ENCODE measurements at regions not wholly inside any gene's neighbourhood (a gene's known extent, or its start where the extent isn't known, plus 50 kb on each side); places are given as distances from the start of the nearest gene placed in this dataset.
"Not testable (repeated sequence)": the region's sequence is repeated elsewhere in the genome, so short reads cannot be mapped to it uniquely, and the experiment has no call there.

DNA sequence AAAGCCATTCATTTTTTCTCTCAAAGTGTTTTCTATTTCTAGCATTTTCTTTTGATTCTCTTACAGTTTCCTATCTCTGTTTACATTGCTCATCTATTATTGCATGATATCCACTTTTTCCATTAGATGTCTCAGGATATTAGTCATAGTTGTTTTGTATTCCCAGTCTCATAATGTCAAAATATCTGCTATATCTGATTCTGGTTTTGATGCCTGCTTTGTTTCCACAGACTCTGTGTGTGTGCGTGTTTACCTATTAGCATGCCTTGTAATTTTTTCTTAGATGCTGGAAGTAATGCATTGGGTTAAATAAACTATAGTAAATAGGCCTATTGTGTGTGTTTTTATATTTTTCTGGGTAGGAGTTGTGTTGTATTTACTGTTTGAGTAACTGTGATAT, 1126.3 kb downstream of the SORCS1 start:
- no peak for DNase-seq

GRCh38 chr10:106033065-106033464, 1131.4 kb downstream of the SORCS1 start:
- DNase-seq, result no peak

GRCh38 chr10:106032450-106033002, 1132.0 kb downstream of the SORCS1 start:
- no peak for DNase-seq

GRCh38 chr10:106027240-106027639, 1137.3 kb downstream of the SORCS1 start:
- DNase-seq, result no peak

DNA sequence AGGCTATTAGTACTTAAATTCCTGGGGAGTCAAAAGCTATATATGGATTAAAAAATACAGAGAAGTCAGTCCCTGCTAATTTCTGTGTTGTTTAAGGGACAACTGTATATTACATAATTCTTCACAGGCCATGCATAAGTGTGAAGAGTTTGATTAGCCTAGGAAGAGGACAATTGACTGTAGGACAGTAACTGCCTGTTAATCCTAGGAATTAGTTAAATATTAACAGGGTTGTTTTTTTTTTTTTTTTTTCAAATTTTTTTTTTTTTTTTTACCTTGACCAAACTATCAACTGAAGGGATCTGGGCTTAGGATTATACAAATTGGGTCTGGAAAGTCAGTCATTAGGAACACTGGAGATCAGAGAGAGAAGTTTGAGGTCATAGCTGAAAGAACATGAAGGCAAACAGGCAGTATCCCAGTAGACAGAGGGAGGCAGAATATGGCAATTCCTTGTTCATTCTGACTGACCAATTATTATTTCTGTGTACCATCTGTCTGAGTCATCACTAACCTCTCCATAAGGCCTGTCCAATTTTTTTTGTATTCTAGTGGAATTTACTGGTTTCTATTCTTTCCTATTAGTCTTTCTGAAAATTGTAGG, 1139.2 kb downstream of the SORCS1 start:
- DNase-seq, result no peak

- no peak for DNase-seq
Observed at GRCh38 chr10:106023329-106023728, 1141.2 kb downstream of the SORCS1 start.

DNA sequence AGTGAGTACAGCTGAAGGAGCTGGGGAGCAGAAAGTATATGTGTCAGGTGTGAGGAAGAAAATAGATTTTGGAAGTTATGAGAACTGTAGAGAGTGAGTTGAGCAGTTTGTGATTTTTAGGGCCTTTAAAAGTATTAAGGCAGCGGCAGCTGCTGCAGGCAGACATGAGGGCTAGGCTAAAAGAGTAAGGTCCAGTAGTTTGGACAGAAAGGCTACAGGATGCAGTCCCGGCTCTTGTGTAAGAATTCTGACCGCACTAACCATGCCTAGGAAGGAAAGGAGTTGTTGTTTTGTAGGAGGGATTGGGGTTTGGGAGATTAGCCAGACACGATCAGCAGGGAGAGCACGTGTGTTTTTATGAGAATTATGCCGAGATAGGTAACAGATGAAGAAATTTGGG, 1144.9 kb downstream of the SORCS1 start:
- not testable (repeated sequence) for DNase-seq

- DNase-seq, result not testable (repeated sequence)
Observed at GRCh38 chr10:106015369-106016199, 1148.9 kb downstream of the SORCS1 start.

DNA sequence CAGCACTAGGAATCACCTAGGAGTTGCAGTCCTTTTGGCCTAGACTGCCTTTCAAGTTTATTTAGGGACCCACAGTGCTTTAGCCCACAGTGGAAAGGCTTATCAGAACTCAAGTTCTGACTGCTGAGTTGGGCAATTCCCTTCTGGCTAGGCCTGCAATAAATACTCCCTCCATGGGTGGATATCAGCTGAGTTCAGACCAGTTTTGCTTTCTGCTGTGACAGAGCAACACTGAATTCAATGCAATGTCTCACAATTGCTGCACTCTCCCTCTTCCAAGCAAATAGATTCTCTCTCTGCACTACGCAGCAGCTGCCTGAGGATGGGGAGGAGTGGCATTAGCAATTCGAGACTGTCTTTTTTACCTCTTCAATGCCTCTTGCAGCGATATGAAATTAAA, 1153.3 kb downstream of the SORCS1 start:
- DNase-seq, result no peak

DNA sequence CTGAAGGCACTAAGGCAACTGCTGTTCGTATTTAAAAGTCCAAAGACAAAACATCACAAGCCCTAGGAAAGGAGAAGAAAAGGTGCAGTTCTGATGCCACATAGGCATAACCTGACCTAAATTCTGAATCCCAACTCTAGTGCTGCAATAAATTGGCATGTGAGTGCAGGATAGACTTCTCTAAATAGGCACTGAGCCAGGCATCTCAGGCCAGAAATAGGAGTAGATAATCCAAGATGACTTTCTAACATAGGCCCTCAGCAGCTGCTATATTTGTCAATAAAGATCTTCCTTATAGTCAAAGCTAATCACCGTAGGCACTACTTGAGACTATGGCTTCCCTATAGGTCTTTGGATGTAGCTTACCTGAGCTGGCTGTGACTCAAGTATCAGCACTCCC, 1163.8 kb downstream of the SORCS1 start:
- no peak for DNase-seq

DNA sequence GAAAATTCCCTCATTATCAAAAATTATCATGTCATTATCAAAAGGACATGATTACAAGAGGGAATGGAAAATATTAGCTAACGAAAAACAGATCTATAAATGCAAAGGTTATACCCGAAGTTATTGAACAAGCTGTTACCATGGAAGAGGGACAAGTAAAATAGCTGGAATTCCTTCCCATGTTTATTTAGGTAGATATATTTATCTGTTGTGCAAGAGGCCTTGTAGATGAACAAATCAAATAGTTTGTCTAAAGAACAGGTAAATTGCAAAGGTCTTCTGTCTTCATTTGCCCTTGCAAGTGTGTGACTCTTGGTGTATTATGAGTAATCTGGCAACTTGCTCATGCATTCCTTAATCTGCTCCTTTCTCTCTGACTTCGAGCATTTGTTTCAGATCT, 1170.9 kb downstream of the SORCS1 start:
- DNase-seq, result no peak

- DNase-seq, result no peak
Observed at GRCh38 chr10:105992928-105993327, 1171.6 kb downstream of the SORCS1 start.

GRCh38 chr10:105990529-105990928, 1174.0 kb downstream of the SORCS1 start:
- DNase-seq, result no peak

DNA sequence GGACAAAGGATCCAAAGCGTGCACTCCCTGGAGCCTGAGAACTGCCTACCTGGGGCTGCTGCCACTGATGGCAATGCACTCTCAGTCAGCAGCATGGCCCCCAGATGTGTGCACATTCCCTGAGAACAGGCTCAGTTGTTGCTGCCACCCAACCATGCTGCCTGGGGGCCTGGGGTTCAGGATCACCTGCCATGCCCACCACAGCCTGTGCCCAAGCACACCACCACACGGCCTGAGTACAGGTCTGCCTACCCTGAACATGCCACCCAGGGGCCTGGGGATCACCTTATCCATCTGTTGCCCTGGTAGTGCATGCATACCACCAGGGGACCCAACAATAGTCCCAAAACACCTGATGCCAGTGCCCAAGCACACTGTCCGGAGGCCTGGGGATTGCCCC, 1174.5 kb downstream of the SORCS1 start:
- no peak for DNase-seq

GRCh38 chr10:105988848-105989247, 1175.7 kb downstream of the SORCS1 start:
- DNase-seq, result no peak

DNA sequence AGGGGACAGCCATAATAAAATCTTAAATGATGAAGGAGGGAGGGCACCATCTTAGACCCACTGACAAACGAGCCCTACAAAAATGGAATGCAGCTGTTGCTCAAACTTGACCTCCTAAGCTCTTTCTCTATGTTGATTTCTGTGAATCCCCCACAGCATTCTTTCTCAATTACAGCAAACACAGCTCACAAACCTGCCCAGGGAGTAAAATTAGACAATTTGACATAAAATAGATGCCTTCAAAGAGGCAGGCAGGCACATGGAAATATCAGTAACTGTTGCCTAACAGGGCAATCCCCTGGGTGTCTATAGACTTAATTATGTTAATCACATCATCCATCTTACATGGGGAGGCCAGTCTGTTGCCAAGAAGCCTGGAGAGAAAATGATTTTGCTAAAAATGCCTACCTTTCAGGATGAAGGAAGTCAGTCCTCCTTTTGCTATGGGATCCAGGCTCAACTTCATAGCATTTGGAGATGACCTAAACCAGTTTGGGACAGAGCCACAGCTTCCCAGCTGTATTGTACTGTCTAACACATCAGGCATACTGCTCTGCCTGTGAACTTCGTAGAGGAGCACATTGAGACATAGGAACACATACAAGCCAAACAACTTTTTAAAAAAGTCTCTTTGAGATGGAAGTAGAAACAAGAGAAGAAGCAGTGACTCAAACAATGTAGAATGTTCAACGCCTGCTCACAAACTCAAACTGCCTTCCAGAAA, 1177.4 kb downstream of the SORCS1 start:
- no peak for DNase-seq

- DNase-seq, result no peak
Observed at GRCh38 chr10:105986486-105986885, 1178.0 kb downstream of the SORCS1 start.

DNA sequence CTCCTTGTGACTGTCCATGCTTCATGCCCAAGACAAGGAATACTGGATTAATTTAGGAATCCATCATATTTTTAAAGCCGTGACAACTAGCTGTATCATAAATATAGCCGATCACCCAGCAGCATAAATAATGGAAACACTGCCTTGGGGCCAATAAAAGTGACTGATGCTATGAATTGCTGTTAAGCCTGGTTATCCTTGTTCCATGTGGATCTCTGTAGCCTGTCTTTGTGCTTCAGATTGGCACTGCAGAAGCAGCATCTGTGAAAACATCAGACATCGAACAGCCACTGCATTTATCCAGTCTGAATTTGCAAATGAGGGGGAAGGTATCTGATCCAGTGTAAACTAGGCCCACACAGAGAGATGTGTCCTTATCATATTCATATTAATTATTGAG, 1181.8 kb downstream of the SORCS1 start:
- DNase-seq, result no peak

DNA sequence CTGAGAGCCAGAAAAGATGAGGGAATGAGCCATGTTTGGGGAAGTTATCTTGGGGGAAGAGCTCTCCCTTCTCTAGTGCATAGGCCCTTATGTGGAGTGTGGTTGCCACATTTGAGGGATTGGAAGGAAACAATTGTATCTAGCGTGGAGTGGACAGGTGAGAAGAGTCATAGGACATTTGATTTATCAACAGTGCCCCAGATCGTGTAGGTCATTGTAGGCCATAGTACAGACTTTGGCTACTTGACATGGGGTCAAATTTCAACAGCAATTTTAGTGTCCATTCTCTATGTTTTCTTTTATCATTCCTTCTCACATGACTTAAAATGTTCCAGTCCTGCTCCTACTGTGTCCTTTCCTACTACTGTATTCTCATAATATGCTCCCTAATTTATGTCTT, 1182.8 kb downstream of the SORCS1 start:
- no peak for DNase-seq

GRCh38 chr10:105974803-105975456, 1189.6 kb downstream of the SORCS1 start:
- no peak for DNase-seq

DNA sequence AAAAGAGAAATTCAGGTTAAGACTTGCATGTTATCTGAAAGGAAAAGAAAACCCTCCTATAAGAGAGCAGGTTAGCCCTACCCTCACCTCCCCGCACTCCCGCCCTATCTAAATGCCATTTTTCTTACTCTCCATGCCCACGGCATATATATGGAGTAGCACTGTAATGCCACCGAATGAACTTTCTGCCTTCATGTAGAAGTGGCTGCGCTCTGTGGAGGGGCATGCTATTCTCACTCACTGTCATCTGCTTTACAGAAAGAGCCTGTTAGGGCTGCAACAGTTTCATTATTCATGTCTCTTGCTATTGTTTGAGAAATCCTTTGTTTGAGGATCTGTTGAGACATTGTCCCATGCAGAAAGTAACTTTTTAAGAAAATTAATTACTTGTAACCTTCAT, 1190.6 kb downstream of the SORCS1 start:
- DNase-seq, result no peak

- no peak for DNase-seq
Observed at GRCh38 chr10:105973360-105973759, 1191.1 kb downstream of the SORCS1 start.

DNA sequence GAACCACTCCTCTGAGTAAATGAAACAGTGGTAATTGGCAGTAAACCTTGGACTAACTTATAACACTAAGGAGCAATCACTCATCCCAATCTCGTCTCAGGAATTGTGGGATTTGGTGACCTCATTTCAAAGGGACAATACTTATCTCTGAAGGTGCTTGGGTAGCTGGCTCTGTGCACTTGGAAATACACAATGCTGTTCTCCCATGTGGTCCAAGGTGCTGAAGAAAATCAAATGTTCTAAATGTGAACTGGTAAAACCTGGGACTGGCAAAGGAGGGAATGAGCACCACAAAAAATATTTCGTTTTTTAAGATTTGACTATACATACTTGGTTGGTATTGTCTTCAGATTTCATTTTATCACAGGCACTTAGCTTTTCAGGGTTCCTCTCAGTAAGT, 1193.0 kb downstream of the SORCS1 start:
- no peak for DNase-seq

All from CD4-positive, alpha-beta T cell treated with Interleukin-4 for 4 hours (primary cell).